Activated naive CD4-positive, alpha-beta T cell treated with anti-CD3 and anti-CD28 coated beads for 36 hours (primary cell): ENCODE measurements at regions not wholly inside any gene's neighbourhood (a gene's known extent, or its start where the extent isn't known, plus 50 kb on each side); places are given as distances from the start of the nearest gene placed in this dataset.

ENCODE experiments used
- CTCF ChIA-PET: fragments of 350-600 bp; sonication (Branson Sonifier 250); formaldehyde crosslinking; loops from one replicate; lab custom pipeline; 2021; ENCODE audit warnings: antibody characterized with exemption; lab: Charles Lee
- DNase-seq: peaks from one replicate; pipeline ENCODE4 v3.0.0-alpha.2; 2020
- H3K27ac Mint-ChIP-seq: one replicate; pipeline ENCODE4 v1.8.0; 2021; ENCODE audit warnings: mild to moderate bottlenecking, mixed read lengths
- H3K27me3 Mint-ChIP-seq: one replicate; pipeline ENCODE4 v1.8.0; 2021; ENCODE audit warnings: low read depth, mixed read lengths
- H3K36me3 Mint-ChIP-seq: one replicate; pipeline ENCODE4 v1.8.0; 2021; ENCODE audit warnings: low read depth, mixed read lengths
- H3K4me1 Mint-ChIP-seq: one replicate; pipeline ENCODE4 v1.8.0; 2021; ENCODE audit warnings: low read depth, mixed read lengths
- H3K4me3 Mint-ChIP-seq: one replicate; pipeline ENCODE4 v1.8.0; 2021; ENCODE audit warnings: mild to moderate bottlenecking, moderate library complexity, mixed read lengths
- H3K9me3 Mint-ChIP-seq: one replicate; pipeline ENCODE4 v1.8.0; 2021; ENCODE audit warnings: mixed read lengths
- intact Hi-C: fragments of 100-400 bp; cut with micrococcal nuclease; formaldehyde crosslinking; loops from one replicate; pipeline ENCODE4 v1.15.1; 2023

GRCh38 chr10:131706952-131707351, 193.9 kb upstream of the PPP2R2D start:
- no peak for DNase-seq
- H3K4me1 Mint-ChIP-seq: no peaks in the 10 kb centered on the region
- H3K27me3 Mint-ChIP-seq: peaks cover 6% of the 10 kb centered on the region
- intact Hi-C loops: no loop called here
- H3K9me3 Mint-ChIP-seq: peaks cover 13% of the 10 kb centered on the region
- H3K36me3 Mint-ChIP-seq: no peaks in the 10 kb centered on the region
- CTCF ChIA-PET: no interaction called here
- H3K27ac Mint-ChIP-seq: no peak overlapping the region
- no peak overlapping the region for H3K4me3 Mint-ChIP-seq

- Mint-ChIP-seq H3K36me3 (no peaks in the 10 kb centered on the region), H3K4me1 (no peaks in the 10 kb centered on the region), H3K4me3 (no peak overlapping the region), H3K9me3 (peaks cover 13% of the 10 kb centered on the region), H3K27me3 (peaks cover 6% of the 10 kb centered on the region), H3K27ac (no peak overlapping the region)
- DNase-seq: no peak
- intact Hi-C loops: no loop called here
- CTCF ChIA-PET: no interaction called here
These were observed 192.5 kb upstream of the PPP2R2D start for GRCh38 chr10:131708225-131708880.

DNA sequence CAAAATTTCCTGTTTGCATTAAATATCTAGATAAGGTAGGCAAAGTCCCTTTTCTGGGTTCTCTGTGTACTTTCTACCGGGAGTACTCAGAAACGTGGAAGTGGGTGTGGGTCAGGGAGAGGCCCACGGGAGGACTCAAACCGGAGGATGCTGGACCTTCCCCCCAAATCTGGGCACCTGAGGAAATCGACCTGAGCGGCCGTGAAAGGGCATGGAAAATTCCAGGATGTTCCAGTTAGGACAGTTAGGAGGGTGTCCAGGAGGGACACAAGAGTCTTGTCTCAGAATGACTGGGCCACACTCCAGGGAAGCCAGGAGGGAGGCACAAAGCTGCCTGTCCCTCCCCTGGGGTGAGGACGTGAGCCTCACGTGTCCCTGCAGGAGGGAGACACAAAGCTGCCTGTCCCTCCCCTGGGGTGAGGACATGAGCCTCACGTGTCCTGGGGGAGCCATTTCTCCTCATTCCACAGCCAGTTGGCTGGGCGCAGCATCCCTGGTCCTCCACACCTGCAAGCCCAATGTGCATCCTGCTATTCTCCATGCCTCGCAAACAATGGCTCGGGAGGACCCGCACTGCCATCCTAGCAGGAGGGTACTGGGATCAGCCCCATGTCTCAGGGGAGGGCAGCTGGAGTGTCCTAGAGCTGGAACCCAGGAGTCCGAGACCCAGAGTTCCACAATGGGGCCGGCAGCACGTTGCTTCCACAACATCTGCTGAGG, 190.5 kb upstream of the PPP2R2D start:
- Mint-ChIP-seq H3K9me3 (peaks cover 13% of the 10 kb centered on the region), H3K36me3 (no peaks in the 10 kb centered on the region), H3K4me1 (no peaks in the 10 kb centered on the region), H3K4me3 (no peak overlapping the region), H3K27ac (no peak overlapping the region), H3K27me3 (peaks cover 10% of the 10 kb centered on the region)
- no peak for DNase-seq
- CTCF ChIA-PET: no interaction called here
- intact Hi-C loops: no loop called here

- no peak overlapping the region for H3K4me3 Mint-ChIP-seq
- CTCF ChIA-PET: no interaction called here
- H3K4me1 Mint-ChIP-seq: peaks cover 1% of the 10 kb centered on the region
These were observed 178.7 kb upstream of the PPP2R2D start for GRCh38 chr10:131722121-131722520.

GRCh38 chr10:131722525-131723264, 178.1 kb upstream of the PPP2R2D start:
- no peak for DNase-seq
- H3K27me3 Mint-ChIP-seq: peaks cover 12% of the 10 kb centered on the region
- no peak overlapping the region for H3K4me3 Mint-ChIP-seq
- CTCF ChIA-PET: no interaction called here
- H3K9me3 Mint-ChIP-seq: peaks cover 3% of the 10 kb centered on the region
- H3K36me3 Mint-ChIP-seq: no peaks in the 10 kb centered on the region
- peaks cover 1% of the 10 kb centered on the region for H3K4me1 Mint-ChIP-seq
- no peak overlapping the region for H3K27ac Mint-ChIP-seq
- intact Hi-C loops: no loop called here

More at GRCh38 chr10:131722121-131722520, 178.7 kb upstream of the PPP2R2D start:
- Mint-ChIP-seq H3K9me3 (peaks cover 3% of the 10 kb centered on the region), H3K27ac (no peak overlapping the region), H3K27me3 (peaks cover 8% of the 10 kb centered on the region), H3K36me3 (no peaks in the 10 kb centered on the region)
- DNase-seq: no peak
- intact Hi-C loops: no loop called here

GRCh38 chr10:131723297-131724168, 177.3 kb upstream of the PPP2R2D start:
- CTCF ChIA-PET: no interaction called here
- Mint-ChIP-seq H3K36me3 (no peaks in the 10 kb centered on the region), H3K27me3 (peaks cover 12% of the 10 kb centered on the region), H3K4me1 (peaks cover 1% of the 10 kb centered on the region), H3K9me3 (peaks cover 3% of the 10 kb centered on the region), H3K4me3 (no peak overlapping the region), H3K27ac (no peak overlapping the region)
- DNase-seq: no peak
- intact Hi-C loops: no loop called here

DNA sequence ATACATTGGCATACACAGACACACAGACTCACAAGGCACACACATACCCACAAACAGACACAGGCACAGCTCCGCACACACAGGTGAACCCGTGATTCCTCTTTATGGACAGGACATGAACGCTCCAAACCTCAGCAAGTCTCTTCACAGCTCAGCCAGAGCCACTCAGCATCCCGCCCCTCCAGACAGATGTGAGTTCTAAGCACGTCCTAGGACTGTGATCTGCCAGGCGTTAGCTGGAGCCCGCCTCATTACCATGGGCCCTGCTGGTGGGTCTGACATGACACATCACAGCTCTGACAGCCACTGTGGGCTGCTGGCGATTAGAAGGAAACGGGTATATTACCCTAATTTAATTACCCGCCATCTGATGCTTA, 176.7 kb upstream of the PPP2R2D start:
- Mint-ChIP-seq H3K27ac (no peak overlapping the region), H3K9me3 (peaks cover 3% of the 10 kb centered on the region), H3K27me3 (peaks cover 12% of the 10 kb centered on the region), H3K4me1 (peaks cover 1% of the 10 kb centered on the region), H3K36me3 (no peaks in the 10 kb centered on the region), H3K4me3 (no peak overlapping the region)
- no peak for DNase-seq
- CTCF ChIA-PET: no interaction called here
- intact Hi-C loops: no loop called here

DNA sequence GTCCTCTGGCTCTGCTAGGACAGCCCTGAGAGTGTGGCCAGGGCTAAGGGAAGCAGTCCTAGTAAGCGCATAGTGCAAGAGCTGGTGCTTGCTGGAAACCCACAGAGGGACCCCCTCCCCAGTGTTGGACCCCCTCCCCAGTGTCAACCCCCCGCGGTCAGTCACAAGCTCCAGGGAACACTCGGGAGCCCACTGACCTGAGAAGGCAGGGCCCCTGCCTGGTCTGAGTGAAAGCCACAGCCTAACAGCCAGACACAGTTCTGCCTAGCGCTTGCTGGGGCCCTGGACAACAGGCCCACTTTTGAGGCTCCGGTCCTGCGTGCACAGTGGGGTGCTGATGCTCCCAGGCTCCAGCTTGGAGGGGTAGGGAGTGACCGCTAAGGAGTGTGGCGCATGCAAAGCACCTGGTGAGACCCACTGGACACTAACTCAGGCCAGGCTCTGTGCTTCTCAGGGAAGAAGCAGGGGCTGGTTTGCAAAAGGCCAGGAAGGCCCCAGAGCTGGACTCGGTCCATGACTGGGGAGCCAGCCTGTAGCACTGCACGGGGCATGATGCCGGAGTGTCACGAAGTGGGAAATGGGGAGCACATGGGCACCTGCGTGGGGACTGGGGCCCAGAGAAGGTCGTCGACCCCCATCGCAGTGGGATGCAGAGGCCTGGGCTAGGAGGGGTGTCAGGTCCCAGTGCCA, 175.8 kb upstream of the PPP2R2D start:
- intact Hi-C loops: no loop called here
- no peak for DNase-seq
- no peak overlapping the region for H3K4me3 Mint-ChIP-seq
- no peak overlapping the region for H3K27ac Mint-ChIP-seq
- CTCF ChIA-PET: no interaction called here
- H3K4me1 Mint-ChIP-seq: peaks cover 1% of the 10 kb centered on the region
- H3K27me3 Mint-ChIP-seq: peaks cover 12% of the 10 kb centered on the region
- H3K36me3 Mint-ChIP-seq: no peaks in the 10 kb centered on the region
- peaks cover 1% of the 10 kb centered on the region for H3K9me3 Mint-ChIP-seq

DNA sequence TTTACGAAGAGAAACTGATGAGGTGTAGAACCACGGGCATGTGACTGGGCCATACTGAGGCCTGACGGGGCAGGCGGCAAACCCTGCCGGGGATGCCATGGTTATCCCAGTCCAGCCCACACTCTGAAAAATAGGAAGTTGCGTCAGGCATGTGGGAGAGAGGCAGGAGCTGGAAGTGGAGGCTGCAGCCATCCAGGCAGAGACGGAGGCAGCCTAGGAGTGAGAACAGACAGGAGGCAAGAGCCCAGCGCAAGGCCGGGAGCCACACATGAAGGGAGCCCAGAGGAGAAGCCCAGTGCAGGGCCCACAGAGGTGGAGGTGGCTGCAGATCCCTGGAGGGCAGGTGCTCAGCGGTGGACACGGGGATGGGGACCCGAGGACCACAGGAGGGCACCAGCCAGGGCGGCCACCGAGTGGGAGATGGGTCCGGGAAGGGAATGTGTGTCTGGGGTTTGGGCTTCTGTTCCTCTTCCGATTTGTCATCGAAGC, 175.2 kb upstream of the PPP2R2D start:
- Mint-ChIP-seq H3K9me3 (no peaks in the 10 kb centered on the region), H3K36me3 (no peaks in the 10 kb centered on the region), H3K4me3 (no peak overlapping the region), H3K27ac (no peak overlapping the region), H3K4me1 (peaks cover 1% of the 10 kb centered on the region), H3K27me3 (peaks cover 12% of the 10 kb centered on the region)
- intact Hi-C loops: no loop called here
- CTCF ChIA-PET: no interaction called here
- DNase-seq: no peak

- peaks cover 12% of the 10 kb centered on the region for H3K27me3 Mint-ChIP-seq
- H3K9me3 Mint-ChIP-seq: no peaks in the 10 kb centered on the region
- intact Hi-C loops: no loop called here
- H3K27ac Mint-ChIP-seq: no peak overlapping the region
- no peak overlapping the region for H3K4me3 Mint-ChIP-seq
- no peaks in the 10 kb centered on the region for H3K36me3 Mint-ChIP-seq
- H3K4me1 Mint-ChIP-seq: peaks cover 1% of the 10 kb centered on the region
- CTCF ChIA-PET: no interaction called here
- no peak for DNase-seq
These were observed 174.5 kb upstream of the PPP2R2D start for GRCh38 chr10:131726076-131726880.

DNA sequence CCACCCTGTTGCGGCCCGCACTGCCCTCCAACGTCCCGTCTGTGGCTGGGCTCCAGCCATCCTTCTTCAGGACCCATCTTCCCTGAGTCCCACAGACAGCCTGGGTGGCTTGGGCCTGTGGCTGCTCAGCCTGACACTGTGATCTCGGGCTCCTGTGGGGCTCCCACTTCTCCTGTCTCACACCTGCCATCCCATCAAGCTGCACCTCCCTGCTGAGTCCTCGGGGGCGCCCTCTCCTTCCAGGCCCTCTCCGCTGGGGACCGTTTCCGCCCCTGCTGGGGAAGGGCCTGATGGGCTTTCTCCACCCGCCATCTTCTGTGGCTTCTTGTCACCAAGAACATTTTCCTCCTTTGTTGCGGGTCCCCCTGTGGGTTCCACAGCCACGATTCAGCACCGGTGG, 173.8 kb upstream of the PPP2R2D start:
- no peaks in the 10 kb centered on the region for H3K9me3 Mint-ChIP-seq
- H3K27me3 Mint-ChIP-seq: peaks cover 12% of the 10 kb centered on the region
- H3K27ac Mint-ChIP-seq: no peak overlapping the region
- no peak overlapping the region for H3K4me3 Mint-ChIP-seq
- intact Hi-C loops: no loop called here
- DNase-seq: no peak
- H3K36me3 Mint-ChIP-seq: no peaks in the 10 kb centered on the region
- CTCF ChIA-PET: no interaction called here
- H3K4me1 Mint-ChIP-seq: peaks cover 1% of the 10 kb centered on the region
